Activated CD4-positive, alpha-beta T cell treated with anti-CD3 and anti-CD28 coated beads for 36 hours (primary cell): ENCODE measurements at regions not wholly inside any gene's neighbourhood (a gene's known extent, or its start where the extent isn't known, plus 50 kb on each side); places are given as distances from the start of the nearest gene placed in this dataset.

ENCODE experiments used
- ATAC-seq: fragments of 200-7000 bp; cut with Tn5 transposase; one replicate; pipeline ENCODE4 v1.10.0; 2021; ENCODE audit warnings: mild to moderate bottlenecking, moderate library complexity
- CTCF ChIA-PET: fragments of 350-600 bp; sonication (Branson Sonifier 250); formaldehyde crosslinking; loops from one replicate; lab custom pipeline; 2021; ENCODE audit warnings: antibody characterized with exemption; lab: Charles Lee
- POLR2A ChIA-PET: fragments of 350-600 bp; sonication (Branson Sonifier 250); formaldehyde crosslinking; loops from one replicate; lab custom pipeline; 2021; ENCODE audit warnings: antibody characterized with exemption, inconsistent platforms; lab: Charles Lee
- DNase-seq: peaks from one replicate; pipeline ENCODE4 v3.0.0-alpha.2; 2020
- H3K27ac Mint-ChIP-seq: one replicate; pipeline ENCODE4 v1.8.0; 2021; ENCODE audit warnings: mixed read lengths
- H3K27me3 Mint-ChIP-seq: one replicate; pipeline ENCODE4 v1.8.0; 2021; ENCODE audit warnings: mixed read lengths
- H3K36me3 Mint-ChIP-seq: one replicate; pipeline ENCODE4 v1.8.0; 2021; ENCODE audit warnings: low read depth, mixed read lengths
- H3K4me1 Mint-ChIP-seq: one replicate; pipeline ENCODE4 v1.8.0; 2021; ENCODE audit warnings: mixed read lengths
- H3K4me3 Mint-ChIP-seq: one replicate; pipeline ENCODE4 v1.8.0; 2021; ENCODE audit warnings: mild to moderate bottlenecking, moderate library complexity, mixed read lengths
- H3K9me3 Mint-ChIP-seq: one replicate; pipeline ENCODE4 v1.8.0; 2021; ENCODE audit warnings: low read depth, mixed read lengths
- intact Hi-C, 2 experiments: fragments of 100-400 bp; cut with DNase I in 1 of 2; cut with micrococcal nuclease in 1 of 2; formaldehyde crosslinking; loops; one replicate each; pipeline versions ENCODE4 v1.14.2 to v1.15.1; 2022 to 2024; cut with DNase I, micrococcal nuclease

DNA sequence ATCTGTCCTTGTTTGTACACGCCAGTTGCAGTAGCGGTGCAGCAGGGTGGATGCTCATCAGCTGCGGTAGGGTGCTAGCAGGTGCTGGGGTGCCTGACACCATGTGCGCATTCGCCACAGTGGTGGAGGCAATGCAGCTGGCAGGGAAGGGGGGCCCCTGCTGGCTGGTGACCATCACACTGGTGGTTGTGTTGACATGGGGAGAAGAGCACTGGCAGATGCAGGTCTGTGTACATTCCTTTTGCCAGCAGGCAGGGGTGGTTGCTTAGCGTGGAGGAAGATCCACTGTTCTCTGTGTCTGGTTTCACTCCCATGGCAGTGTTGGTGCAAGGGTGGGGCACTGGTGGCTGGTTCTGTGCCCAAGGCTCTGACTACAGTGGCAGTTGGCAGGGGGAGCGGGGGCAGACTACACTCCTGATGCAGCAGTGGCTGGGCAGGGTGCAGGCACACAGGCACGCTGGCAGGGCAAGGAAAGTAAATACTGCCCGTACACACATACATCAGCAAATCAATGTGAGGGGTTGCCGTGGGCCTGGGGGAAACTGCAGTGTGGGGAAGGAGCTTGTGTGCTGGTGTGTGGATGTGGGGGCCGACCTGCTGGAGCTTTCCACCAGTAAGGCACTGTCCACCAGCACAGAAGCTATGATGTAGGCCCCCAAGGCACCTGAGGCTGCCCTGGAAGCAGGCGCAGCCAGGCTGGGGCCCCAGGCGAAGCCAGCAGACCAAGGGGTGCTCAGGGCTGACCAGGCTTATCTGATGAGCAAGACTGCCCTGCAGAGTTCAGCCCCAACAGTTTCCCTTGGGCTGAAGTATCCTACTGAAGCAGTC lies 87.2 kb upstream of the UNC5B start:
- DNase-seq (no peak), ATAC-seq (no peak)
- Mint-ChIP-seq H3K27me3 (peaks cover 28% of the 10 kb centered on the region), H3K27ac (no peak overlapping the region), H3K36me3 (peaks cover under 1% of the 10 kb centered on the region), H3K4me1 (peaks cover 7% of the 10 kb centered on the region), H3K9me3 (peaks cover 7% of the 10 kb centered on the region), H3K4me3 (no peak overlapping the region)
- ChIA-PET POLR2A (no interaction called here), CTCF (no interaction called here)
- intact Hi-C loops = no loop called here

DNA sequence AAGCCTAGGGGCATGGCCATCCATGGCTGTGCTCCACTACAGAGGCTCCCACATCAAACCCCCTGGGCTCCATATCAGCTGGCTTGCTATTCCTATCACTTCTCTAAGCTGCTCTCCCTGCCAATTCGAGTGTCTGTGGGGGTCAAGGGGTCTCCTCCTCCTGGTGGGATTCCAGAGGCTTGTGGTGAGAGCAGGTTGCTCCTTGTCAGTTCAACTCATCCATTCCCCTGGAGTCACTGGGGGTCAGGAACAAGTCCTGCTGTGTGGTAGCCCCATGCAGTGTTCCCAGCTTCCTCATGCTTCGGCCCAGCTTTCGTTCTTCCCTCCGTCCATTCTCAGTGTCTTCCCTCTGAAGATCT lies 86.6 kb upstream of the UNC5B start:
- intact Hi-C loops = no loop called here
- no peak overlapping the region for H3K27ac Mint-ChIP-seq
- H3K27me3 Mint-ChIP-seq = peaks cover 28% of the 10 kb centered on the region
- H3K4me1 Mint-ChIP-seq = peaks cover 7% of the 10 kb centered on the region
- ATAC-seq = no peak
- peaks cover 5% of the 10 kb centered on the region for H3K9me3 Mint-ChIP-seq
- no peaks in the 10 kb centered on the region for H3K36me3 Mint-ChIP-seq
- no peak overlapping the region for H3K4me3 Mint-ChIP-seq
- CTCF ChIA-PET = no interaction called here
- DNase-seq = no peak
- POLR2A ChIA-PET = no interaction called here

DNA sequence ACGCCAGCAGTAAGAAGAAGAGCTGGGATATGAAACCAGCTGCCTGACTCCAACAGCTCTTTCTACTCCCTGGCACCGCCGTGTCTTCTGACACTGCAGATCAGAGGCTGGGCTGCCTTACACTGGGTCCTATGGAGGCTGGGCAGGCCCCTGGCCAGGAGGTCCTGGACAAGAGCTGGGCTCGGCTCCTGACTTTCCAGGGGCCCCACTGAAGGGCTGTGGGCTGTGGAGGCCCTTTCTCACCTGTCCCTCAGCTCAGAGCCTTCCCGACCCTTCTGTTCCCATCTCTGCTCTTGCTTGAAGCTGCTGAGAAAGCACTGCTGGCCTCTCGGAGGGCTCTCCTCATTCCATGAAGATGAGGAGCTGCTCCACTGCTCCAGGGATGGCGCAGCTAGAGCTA lies 85.9 kb upstream of the UNC5B start:
- Mint-ChIP-seq H3K36me3 (no peaks in the 10 kb centered on the region), H3K4me1 (peaks cover 7% of the 10 kb centered on the region), H3K27me3 (peaks cover 23% of the 10 kb centered on the region), H3K27ac (no peak overlapping the region), H3K9me3 (no peaks in the 10 kb centered on the region), H3K4me3 (no peak overlapping the region)
- DNase-seq (no peak), ATAC-seq (no peak)
- ChIA-PET POLR2A (no interaction called here), CTCF (no interaction called here)
- intact Hi-C loops = no loop called here

DNA sequence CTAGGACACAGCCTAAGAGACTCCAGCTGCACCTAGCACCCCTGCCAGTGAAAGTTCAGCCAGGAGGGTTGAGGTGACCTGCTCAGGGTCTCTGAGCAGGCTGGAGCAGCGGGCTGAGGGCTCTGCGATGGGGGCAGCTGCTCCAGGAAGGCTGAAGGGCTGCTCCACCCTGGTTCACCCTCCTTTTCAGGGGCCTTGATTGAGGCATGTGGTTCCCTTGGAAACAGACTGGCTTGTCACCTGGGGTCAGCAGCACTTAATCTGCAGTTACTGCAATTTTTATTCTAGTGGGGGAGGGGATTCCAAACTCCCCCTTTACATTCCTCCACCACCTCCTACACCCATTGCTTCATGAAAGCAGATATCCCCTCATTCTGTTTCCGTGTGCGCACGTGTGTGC lies 85.3 kb upstream of the UNC5B start:
- ChIA-PET POLR2A (no interaction called here), CTCF (no interaction called here)
- H3K27ac Mint-ChIP-seq = no peak overlapping the region
- no peaks in the 10 kb centered on the region for H3K9me3 Mint-ChIP-seq
- intact Hi-C loops = no loop called here
- DNase-seq = no peak
- H3K4me3 Mint-ChIP-seq = no peak overlapping the region
- H3K27me3 Mint-ChIP-seq = peaks cover 20% of the 10 kb centered on the region
- no peaks in the 10 kb centered on the region for H3K36me3 Mint-ChIP-seq
- peaks cover 7% of the 10 kb centered on the region for H3K4me1 Mint-ChIP-seq
- ATAC-seq = no peak

DNA sequence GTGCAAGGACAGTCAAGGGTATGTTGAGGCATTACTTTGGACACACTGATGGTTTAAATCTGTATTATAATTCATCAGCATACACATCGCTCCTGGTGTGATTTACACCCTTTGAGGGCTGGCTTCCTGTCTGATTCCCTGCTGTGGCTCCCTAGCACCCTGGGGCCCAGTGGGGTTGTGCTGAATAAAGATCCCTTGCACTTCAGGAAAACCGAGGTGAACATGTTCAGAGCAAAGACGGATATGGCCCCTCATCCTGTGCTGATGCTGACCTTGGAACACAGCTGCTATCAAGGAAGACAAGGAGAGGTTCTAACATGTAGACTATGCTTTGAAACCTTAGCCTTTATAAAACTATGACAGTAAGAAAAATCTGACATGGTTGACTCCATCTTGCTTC lies 84.6 kb upstream of the UNC5B start:
- Mint-ChIP-seq H3K9me3 (no peaks in the 10 kb centered on the region), H3K27me3 (peaks cover 14% of the 10 kb centered on the region), H3K36me3 (no peaks in the 10 kb centered on the region), H3K4me3 (no peak overlapping the region), H3K4me1 (peaks cover 7% of the 10 kb centered on the region), H3K27ac (no peak overlapping the region)
- intact Hi-C loops = no loop called here
- no peak for ATAC-seq
- ChIA-PET POLR2A (no interaction called here), CTCF (no interaction called here)
- DNase-seq = no peak

DNA sequence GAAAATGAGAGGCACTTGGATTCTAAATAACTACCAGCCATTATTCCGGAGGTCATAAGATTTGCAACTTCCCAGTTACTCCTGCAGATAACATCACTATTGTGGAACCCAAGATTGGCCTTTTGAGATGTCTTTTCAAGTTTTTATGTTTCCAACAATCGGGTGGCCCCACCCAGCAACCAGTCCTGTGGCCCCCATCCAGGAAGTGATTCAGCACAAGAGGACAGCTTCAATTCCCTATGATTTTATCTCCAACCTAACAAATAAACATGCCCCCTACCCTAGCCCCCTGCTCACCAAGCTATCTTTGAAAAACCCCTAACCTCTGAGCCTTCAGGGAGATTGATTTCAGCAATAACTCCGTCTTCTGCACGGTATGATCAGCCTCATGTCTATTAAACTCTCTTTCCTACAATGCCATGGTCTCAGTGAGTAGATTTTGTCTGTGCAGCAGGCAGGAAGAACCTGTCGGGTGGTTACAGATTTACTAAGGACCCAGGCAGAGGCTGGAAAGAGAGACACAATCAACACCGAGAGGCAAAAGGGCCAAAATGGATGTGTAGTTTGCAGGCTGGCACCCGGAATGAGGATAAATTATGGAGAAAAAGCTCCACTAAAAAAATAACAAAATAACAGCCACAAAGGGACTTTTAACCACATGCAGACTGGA lies 83.9 kb upstream of the UNC5B start:
- peaks cover 14% of the 10 kb centered on the region for H3K27me3 Mint-ChIP-seq
- no peak for ATAC-seq
- peaks cover 7% of the 10 kb centered on the region for H3K4me1 Mint-ChIP-seq
- H3K36me3 Mint-ChIP-seq = no peaks in the 10 kb centered on the region
- CTCF ChIA-PET = no interaction called here
- H3K9me3 Mint-ChIP-seq = no peaks in the 10 kb centered on the region
- H3K27ac Mint-ChIP-seq = no peak overlapping the region
- POLR2A ChIA-PET = no interaction called here
- no peak for DNase-seq
- no peak overlapping the region for H3K4me3 Mint-ChIP-seq
- intact Hi-C loops = no loop called here

DNA sequence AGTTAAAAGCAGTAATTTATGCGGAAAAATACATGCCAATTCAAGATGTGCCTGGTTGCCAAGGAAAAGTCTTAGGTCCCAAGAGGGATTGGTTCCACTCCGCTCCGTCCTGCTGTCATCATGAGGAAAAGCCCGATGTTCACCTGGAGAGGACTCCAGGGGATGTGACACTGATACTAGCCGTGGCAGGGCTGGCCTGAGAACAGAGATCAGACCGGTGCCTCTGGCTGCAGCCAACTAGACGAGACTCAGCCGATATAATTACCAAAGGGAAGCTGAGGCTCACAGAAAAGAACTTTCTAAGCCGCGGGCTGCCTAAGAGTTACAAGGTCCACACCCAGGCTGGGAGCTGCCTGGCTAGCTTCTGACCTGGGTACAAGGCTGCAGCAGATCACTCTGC lies 81.3 kb upstream of the UNC5B start:
- peaks cover 7% of the 10 kb centered on the region for H3K4me1 Mint-ChIP-seq
- ATAC-seq (no peak), DNase-seq (no peak)
- H3K27me3 Mint-ChIP-seq = peaks cover 4% of the 10 kb centered on the region
- no peaks in the 10 kb centered on the region for H3K9me3 Mint-ChIP-seq
- no peak overlapping the region for H3K4me3 Mint-ChIP-seq
- no peaks in the 10 kb centered on the region for H3K36me3 Mint-ChIP-seq
- H3K27ac Mint-ChIP-seq = no peak overlapping the region
- intact Hi-C loops = no loop called here
- POLR2A ChIA-PET = no interaction called here
- CTCF ChIA-PET = no interaction called here

DNA sequence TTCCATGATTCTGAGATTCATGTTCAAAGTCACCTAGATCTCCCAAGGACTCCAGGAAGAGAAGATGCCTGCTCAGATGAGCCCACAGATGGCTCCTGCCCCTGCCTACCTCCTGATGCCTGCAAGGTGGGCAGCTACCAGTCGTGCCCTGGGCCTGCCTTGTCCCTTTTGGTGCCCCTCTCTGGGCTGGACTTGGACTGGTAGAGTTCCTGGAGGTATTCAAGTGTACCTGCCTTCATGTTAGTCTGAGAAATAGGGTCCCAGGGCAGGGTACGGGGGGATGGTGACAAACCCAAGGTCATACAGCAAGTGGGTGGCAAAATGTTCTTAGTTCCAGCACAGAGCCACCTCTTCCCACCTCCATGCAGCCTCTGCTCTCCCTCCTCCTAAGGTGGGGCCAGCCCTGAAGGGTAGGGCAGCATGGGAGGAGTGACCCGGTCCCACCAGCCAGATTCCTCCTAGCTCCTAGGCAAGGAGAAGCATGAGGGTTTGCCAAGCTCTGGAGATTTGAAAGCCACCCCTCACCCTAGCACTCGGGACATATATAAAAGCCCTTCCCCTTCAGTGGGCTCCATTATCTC lies 80.8 kb upstream of the UNC5B start:
- ATAC-seq (no peak), DNase-seq (no peak)
- H3K4me3 Mint-ChIP-seq = no peak overlapping the region
- CTCF ChIA-PET = no interaction called here
- POLR2A ChIA-PET = no interaction called here
- no peaks in the 10 kb centered on the region for H3K36me3 Mint-ChIP-seq
- H3K27ac Mint-ChIP-seq = no peak overlapping the region
- H3K4me1 Mint-ChIP-seq = peaks cover 7% of the 10 kb centered on the region
- H3K9me3 Mint-ChIP-seq = no peaks in the 10 kb centered on the region
- intact Hi-C loops = no loop called here
- H3K27me3 Mint-ChIP-seq = peaks cover 3% of the 10 kb centered on the region

DNA sequence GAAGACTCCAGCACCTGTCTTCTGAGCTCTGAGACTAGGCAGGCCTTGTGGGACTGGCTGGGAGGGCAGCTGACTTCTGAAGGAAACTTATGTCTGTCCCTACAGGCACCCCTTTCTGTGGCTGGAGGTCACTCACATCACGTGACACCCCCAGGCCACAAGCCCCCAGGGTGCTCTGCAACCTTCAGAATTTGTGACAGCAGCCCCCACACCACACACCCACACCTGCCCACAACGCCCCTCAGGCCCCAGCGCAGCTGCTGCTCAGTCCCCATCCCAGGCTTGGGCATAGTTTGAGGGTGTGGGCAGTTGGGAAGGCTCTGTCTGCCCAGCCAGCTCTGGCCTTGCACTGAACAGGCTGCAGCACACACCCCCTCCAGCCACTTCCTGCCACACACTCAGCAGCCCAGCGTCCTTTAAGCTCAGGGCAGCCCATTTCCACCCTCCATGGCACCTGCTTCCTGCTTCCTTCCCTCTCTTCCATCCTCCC lies 80.0 kb upstream of the UNC5B start:
- Mint-ChIP-seq H3K9me3 (no peaks in the 10 kb centered on the region), H3K27me3 (peaks cover 3% of the 10 kb centered on the region), H3K4me1 (peaks cover 7% of the 10 kb centered on the region), H3K27ac (no peak overlapping the region), H3K4me3 (no peak overlapping the region), H3K36me3 (no peaks in the 10 kb centered on the region)
- ChIA-PET POLR2A (no interaction called here), CTCF (interaction anchor here (0.6 kb wide), 1 partner anchor 215 kb away, joined by 3 read pairs; no protein-coding TSS in a partner anchor)
- no peak for ATAC-seq
- intact Hi-C loops = no loop called here
- no peak for DNase-seq

DNA sequence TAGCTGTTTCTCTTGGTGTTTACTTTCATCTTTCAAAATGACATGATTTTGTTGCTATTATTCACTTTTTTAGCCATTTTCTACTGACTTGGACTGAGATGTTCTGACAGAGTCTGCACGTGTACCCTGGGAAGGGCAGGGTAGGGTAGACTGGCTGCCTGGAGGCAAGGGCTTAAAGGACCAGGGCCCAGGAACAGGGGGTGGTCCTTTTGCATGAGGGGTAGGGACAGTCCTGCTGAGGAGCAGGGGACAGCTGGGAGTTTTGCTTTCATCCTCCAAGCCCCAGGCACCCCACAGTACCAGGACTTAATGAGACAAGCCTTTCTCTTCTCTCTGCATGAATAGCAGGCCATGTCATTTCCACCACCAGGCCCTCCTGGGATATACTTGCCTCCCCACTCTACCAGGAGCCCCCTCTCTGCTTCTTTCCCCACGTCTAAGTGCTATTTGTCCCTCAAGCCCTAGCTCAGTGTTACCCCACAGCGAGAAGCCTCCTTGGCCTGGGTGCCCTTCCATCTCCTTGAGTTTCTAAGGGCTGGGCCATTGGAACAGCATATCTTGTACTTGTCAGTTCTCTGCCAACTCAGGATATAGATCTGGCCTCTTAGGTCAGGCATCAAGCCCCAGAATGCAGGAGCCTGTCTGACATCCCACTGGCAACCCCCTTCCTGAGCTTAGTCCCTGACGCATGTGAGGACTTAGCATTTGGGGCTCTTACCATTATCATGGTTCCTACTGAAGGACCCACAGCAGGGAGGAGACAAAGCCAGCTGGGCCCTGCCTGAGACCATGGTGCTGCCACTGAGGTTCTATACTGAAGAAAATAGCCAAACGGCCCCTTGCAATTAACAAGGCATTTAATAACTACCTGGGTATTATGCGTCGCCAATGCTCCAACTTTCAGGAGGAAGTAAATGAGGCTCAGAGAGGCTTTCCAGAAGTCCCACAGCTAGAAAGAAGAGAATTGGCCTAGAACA lies 78.4 kb upstream of the UNC5B start:
- Mint-ChIP-seq H3K27ac (no peak overlapping the region), H3K4me1 (no peaks in the 10 kb centered on the region), H3K4me3 (no peak overlapping the region), H3K27me3 (peaks cover 3% of the 10 kb centered on the region), H3K9me3 (no peaks in the 10 kb centered on the region), H3K36me3 (no peaks in the 10 kb centered on the region)
- intact Hi-C loops = no loop called here
- no peak for ATAC-seq
- ChIA-PET CTCF (no interaction called here), POLR2A (interaction anchor here (0.6 kb wide), 1 partner anchor 1095 kb away, joined by 3 read pairs; no protein-coding TSS in a partner anchor)
- no peak for DNase-seq

DNA sequence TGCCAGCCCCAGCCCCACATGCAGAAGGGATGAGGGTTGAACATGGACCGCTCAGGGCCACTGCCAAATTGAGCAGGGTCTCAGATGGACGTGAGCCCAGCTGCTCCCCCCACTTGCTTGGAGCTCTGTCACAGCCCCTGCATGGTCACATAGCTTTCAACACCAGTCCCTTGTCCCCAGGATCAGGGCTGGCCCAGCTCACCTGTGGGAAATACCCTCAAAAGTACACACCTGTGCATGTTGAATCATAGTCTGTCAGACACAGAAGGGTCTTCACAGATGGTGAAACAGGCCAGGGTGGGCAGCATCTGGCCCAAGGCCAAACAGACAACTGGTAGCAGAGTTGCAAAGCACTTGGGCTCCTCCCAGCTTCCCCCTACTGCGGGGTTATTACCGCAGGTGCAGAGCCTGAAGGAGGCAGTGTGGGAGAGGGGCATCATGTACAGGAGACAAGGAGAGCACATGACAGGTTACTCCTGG lies 77.6 kb upstream of the UNC5B start:
- H3K36me3 Mint-ChIP-seq = no peaks in the 10 kb centered on the region
- intact Hi-C loops = no loop called here
- CTCF ChIA-PET = interaction anchor here (0.6 kb wide), 1 partner anchor 280 kb away, joined by 3 read pairs; no protein-coding TSS in a partner anchor

More for the DNA sequence above, 77.6 kb upstream of the UNC5B start:
- DNase-seq = no peak
- no peak overlapping the region for H3K27ac Mint-ChIP-seq
- no peaks in the 10 kb centered on the region for H3K9me3 Mint-ChIP-seq
- ATAC-seq = no peak
- no peaks in the 10 kb centered on the region for H3K4me1 Mint-ChIP-seq
- H3K4me3 Mint-ChIP-seq = no peak overlapping the region
- POLR2A ChIA-PET = no interaction called here
- peaks cover 6% of the 10 kb centered on the region for H3K27me3 Mint-ChIP-seq
